ENCODE measurements at regions not wholly inside any gene's neighbourhood (a gene's known extent, or its start where the extent isn't known, plus 50 kb on each side); places are given as distances from the start of the nearest gene placed in this dataset.

- Mint-ChIP-seq H3K36me3 (ENCODE audit: low read depth) (no peaks in the 10 kb centered on the region), H3K27me3 (ENCODE audit: insufficient read depth, low read depth, poor library complexity) (peaks cover 10% of the 10 kb centered on the region), H3K9me3 (no peaks in the 10 kb centered on the region), H3K4me3 (no peak overlapping the region), H3K4me1 (peaks cover 20% of the 10 kb centered on the region), H3K27ac (no peak overlapping the region)
- Histone ChIP-seq H3F3A (replicated peaks; ENCODE audit: low read depth) (no peaks in the 10 kb centered on the region), H3K27me3 (ENCODE audit: insufficient read depth) (peaks cover 17% of the 10 kb centered on the region), H4K20me1 (replicated peaks; ENCODE audit: insufficient read depth) (no peaks in the 10 kb centered on the region), H3K27ac (ENCODE audit: low read depth) (no peak overlapping the region), H3K4me3 (no peak overlapping the region), H3K4me2 (no peak overlapping the region), H3K4me1 (ENCODE audit: insufficient read depth) (peaks cover 9% of the 10 kb centered on the region), H3K36me3 (ENCODE audit: insufficient read depth) (no peaks in the 10 kb centered on the region), H3K79me2 (replicated peaks; ENCODE audit: insufficient read depth) (no peaks in the 10 kb centered on the region), H3K9me2 (ENCODE audit: insufficient read depth) (no peaks in the 10 kb centered on the region), H2AFZ (no peak overlapping the region)
- TF ChIP-seq ZNF331 (CRISPR knock-in tag; IDR thresholded peaks at IDR 0.05; ENCODE audit: low read depth) (no peak), ZNF462 (CRISPR knock-in tag; IDR thresholded peaks at IDR 0.05) (no peak), JUNB (IDR thresholded peaks at IDR 0.05; ENCODE audit: unreplicated experiment) (no peak), CTCF (conservative IDR thresholded peaks at IDR 0.05; ENCODE audit: low read depth in 2 of 2) (no peak), ETS1 (IDR thresholded peaks at IDR 0.05) (no peak), ZNF114 (CRISPR knock-in tag; IDR thresholded peaks at IDR 0.05) (no peak)
- DNase-seq (ENCODE audit: low spot score): no peak
- ATAC-seq: no peak
Observed at GRCh38 chr13:22929381-22930126, 251.2 kb upstream of the SGCG start.

Data from GM23338 (cell line).